GM23338 (cell line): ENCODE measurements at regions not wholly inside any gene's neighbourhood (a gene's known extent, or its start where the extent isn't known, plus 50 kb on each side); places are given as distances from the start of the nearest gene placed in this dataset.
A peak's percentile ranks its signal among the peaks of the same experiment; 100 is the strongest.

ENCODE experiments used
- ATAC-seq: fragments of 200-7000 bp; cut with Tn5 transposase; 3 replicates; pipeline ENCODE4 v1.9.1; 2020
- DNase-seq: peaks from one replicate; pipeline ENCODE4 v3.0.0-alpha.2; 2015; ENCODE audit warnings: low spot score
- H2AFZ ChIP-seq: fragments of 200-600 bp; sonication (generic); 2 replicates; pipeline ENCODE4 v1.8.0; 2016; ENCODE audit warnings: antibody characterized with exemption, mild to moderate bottlenecking, moderate library complexity
- H3F3A ChIP-seq: fragments of 200-600 bp; sonication (generic); replicated peaks from 2 replicates; pipeline ENCODE4 v1.8.0; 2017; ENCODE audit warnings: antibody characterized with exemption, mixed run types, low read depth
- H3K27ac ChIP-seq: fragments of 200-600 bp; sonication (generic); 2 replicates; pipeline ENCODE4 v1.6.1; 2016; ENCODE audit warnings: low read depth
- H3K27me3 ChIP-seq: fragments of 200-600 bp; sonication (generic); 2 replicates; pipeline ENCODE4 v1.8.0; 2016; ENCODE audit warnings: mild to moderate bottlenecking, mixed run types, moderate library complexity; ENCODE audit not compliant: insufficient read depth
- H3K36me3 ChIP-seq: fragments of 200-600 bp; sonication (generic); 2 replicates; pipeline ENCODE4 v1.8.0; 2016; ENCODE audit warnings: mild to moderate bottlenecking; ENCODE audit not compliant: insufficient read depth
- H3K4me1 ChIP-seq: fragments of 200-600 bp; sonication (generic); 2 replicates; pipeline ENCODE4 v1.8.0; 2016; ENCODE audit warnings: mild to moderate bottlenecking, moderate library complexity; ENCODE audit not compliant: insufficient read depth
- H3K4me2 ChIP-seq: fragments of 200-600 bp; sonication (generic); 2 replicates; pipeline ENCODE4 v1.7.1; 2017; ENCODE audit warnings: mixed run types
- H3K4me3 ChIP-seq: fragments of 200-600 bp; sonication (generic); 2 replicates; pipeline ENCODE4 v1.6.1; 2016; ENCODE audit warnings: mixed run types
- H3K79me2 ChIP-seq: fragments of 200-600 bp; sonication (generic); replicated peaks from 2 replicates; pipeline ENCODE4 v1.8.0; 2017; ENCODE audit warnings: mild to moderate bottlenecking; ENCODE audit not compliant: insufficient read depth
- H3K9me2 ChIP-seq: fragments of 200-600 bp; sonication (generic); 2 replicates; pipeline ENCODE4 v1.8.0; 2017; ENCODE audit not compliant: insufficient read depth
- H4K20me1 ChIP-seq: fragments of 200-600 bp; sonication (generic); replicated peaks from 2 replicates; pipeline ENCODE4 v1.8.0; 2017; ENCODE audit warnings: mild to moderate bottlenecking; ENCODE audit not compliant: insufficient read depth
- H3K27ac Mint-ChIP-seq: 2 replicates; pipeline ENCODE4 v1.8.0; 2020; ENCODE audit warnings: inconsistent platforms, mild to moderate bottlenecking, moderate library complexity, mixed read lengths
- H3K27me3 Mint-ChIP-seq: 3 replicates; pipeline ENCODE4 v1.8.0; 2022; ENCODE audit warnings: low read depth, mild to moderate bottlenecking, moderate library complexity, mixed read lengths, inconsistent platforms; ENCODE audit not compliant: insufficient read depth, poor library complexity
- H3K36me3 Mint-ChIP-seq: 3 replicates; pipeline ENCODE4 v1.8.0; 2021; ENCODE audit warnings: low read depth, mild to moderate bottlenecking, inconsistent platforms, moderate library complexity, mixed read lengths
- H3K4me1 Mint-ChIP-seq: 3 replicates; pipeline ENCODE4 v1.8.0; 2020; ENCODE audit warnings: mild to moderate bottlenecking, inconsistent platforms, mixed read lengths
- H3K4me3 Mint-ChIP-seq: 3 replicates; pipeline ENCODE4 v1.8.0; 2021; ENCODE audit warnings: moderate library complexity, mild to moderate bottlenecking, inconsistent platforms, mixed read lengths
- H3K9me3 Mint-ChIP-seq: 3 replicates; pipeline ENCODE4 v1.8.0; 2020; ENCODE audit warnings: moderate library complexity, mild to moderate bottlenecking, inconsistent platforms, mixed read lengths
- CREB1 ChIP-seq: fragments of 250-450 bp; sonication (Bioruptor Pico); IDR thresholded peaks from 2 replicates; pipeline ENCODE4 v1.5.0; 2020; ENCODE audit warnings: low read depth, mild to moderate bottlenecking, moderate library complexity
- CTCF ChIP-seq, 2 experiments: fragments of 200-600 bp in 1 of 2; sonication (generic) in 1 of 2; conservative IDR thresholded peaks; 2 replicates each; pipeline versions ENCODE4 v1.5.1 to v1.6.1; 2016 to 2017; ENCODE audit warnings: antibody characterized with exemption in 2 of 2, low read depth in 2 of 2, mild to moderate bottlenecking in 2 of 2, moderate library complexity in 1 of 2
- EZH2 ChIP-seq: fragments of 200-600 bp; sonication (generic); IDR thresholded peaks from one replicate; pipeline ENCODE4 v1.8.0; 2017; ENCODE audit warnings: antibody characterized with exemption, mild to moderate bottlenecking, low read depth; ENCODE audit not compliant: unreplicated experiment
- EZH2phosphoT487 ChIP-seq: fragments of 200-600 bp; sonication (generic); IDR thresholded peaks from one replicate; pipeline ENCODE4 v1.8.1; 2018; ENCODE audit warnings: antibody characterized with exemption; ENCODE audit not compliant: unreplicated experiment
- JUNB ChIP-seq: IDR thresholded peaks from one replicate; pipeline ENCODE4 v1.6.1; 2016; ENCODE audit warnings: antibody characterized with exemption; ENCODE audit not compliant: unreplicated experiment
- NANOG ChIP-seq: IDR thresholded peaks from 2 replicates; pipeline ENCODE4 v1.6.1; 2016; ENCODE audit warnings: antibody characterized with exemption, borderline replicate concordance
- POLR2AphosphoS5 ChIP-seq: IDR thresholded peaks from 2 replicates; pipeline ENCODE4 v1.6.1; 2016; ENCODE audit warnings: antibody characterized with exemption, low read depth
- REST ChIP-seq: IDR thresholded peaks from one replicate; pipeline ENCODE4 v1.6.1; 2018; ENCODE audit warnings: antibody characterized with exemption; ENCODE audit not compliant: unreplicated experiment
- ZNF114 ChIP-seq: fragments of 250-450 bp; sonication (Bioruptor Pico); IDR thresholded peaks from 2 replicates; pipeline ENCODE4 v1.5.0; 2020; ENCODE audit warnings: mild to moderate bottlenecking, moderate library complexity
- ZNF331 ChIP-seq: fragments of 250-450 bp; sonication (Bioruptor Pico); IDR thresholded peaks from 2 replicates; pipeline ENCODE4 v1.5.0; 2020; ENCODE audit warnings: low read depth, mild to moderate bottlenecking, moderate library complexity
- TF ChIP-seq, protein P1 (sequence below): IDR thresholded peaks from 2 replicates; pipeline ENCODE4 v1.6.1; 2016; ENCODE audit warnings: antibody characterized with exemption

DNA sequence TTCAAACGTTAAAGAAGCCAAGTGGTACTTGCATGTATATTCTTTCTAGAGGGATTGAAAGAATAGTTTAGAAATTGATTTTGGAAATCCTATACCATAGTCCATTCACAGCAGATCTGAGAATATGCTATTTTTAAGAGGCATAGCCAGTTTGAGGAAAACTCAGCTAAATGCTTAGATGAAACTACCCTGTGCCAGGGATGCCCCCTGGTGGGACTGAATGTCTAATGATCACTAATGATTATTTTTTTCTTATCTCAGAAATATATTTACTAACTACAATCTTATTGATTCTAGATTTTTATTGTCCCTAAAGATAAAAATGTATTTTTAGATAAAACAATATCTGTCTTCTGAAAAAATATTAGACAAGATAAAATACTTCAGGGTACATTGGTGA, 844.9 kb upstream of the PHF14 start:
- no peak overlapping the region for H3K4me2 ChIP-seq
- no peak overlapping the region for H3K27ac Mint-ChIP-seq
- H3K36me3 ChIP-seq = no peaks in the 10 kb centered on the region
- peaks cover 6% of the 10 kb centered on the region; the same call in 2 of the 3 replicates for H3K4me1 Mint-ChIP-seq
- no peaks in the 10 kb centered on the region for H3K27me3 Mint-ChIP-seq
- H3K27ac ChIP-seq = no peak overlapping the region
- H3K9me3 Mint-ChIP-seq = no peaks in the 10 kb centered on the region
- no peak overlapping the region for H3K4me3 ChIP-seq
- no peak overlapping the region for H2AFZ ChIP-seq
- H4K20me1 ChIP-seq = no peaks in the 10 kb centered on the region
- H3K27me3 ChIP-seq = no peaks in the 10 kb centered on the region
- no peaks in the 10 kb centered on the region for H3K9me2 ChIP-seq
- H3F3A ChIP-seq = no peaks in the 10 kb centered on the region
- ATAC-seq = no peak
- no peaks in the 10 kb centered on the region for H3K4me1 ChIP-seq
- no peak overlapping the region for H3K4me3 Mint-ChIP-seq
- H3K79me2 ChIP-seq = no peaks in the 10 kb centered on the region
- no peaks in the 10 kb centered on the region for H3K36me3 Mint-ChIP-seq
- TF ChIP-seq JUNB (no peak), REST (no peak), EZH2phosphoT487 (no peak), CTCF (conservative IDR thresholded peaks at IDR 0.05; ENCODE audit: low read depth in 2 of 2) (peak; percentile 63 to 70), POLR2AphosphoS5 (no peak), ZNF331 (CRISPR knock-in tag) (no peak), NANOG (no peak)
- DNase-seq = peak; percentile 52

DNA sequence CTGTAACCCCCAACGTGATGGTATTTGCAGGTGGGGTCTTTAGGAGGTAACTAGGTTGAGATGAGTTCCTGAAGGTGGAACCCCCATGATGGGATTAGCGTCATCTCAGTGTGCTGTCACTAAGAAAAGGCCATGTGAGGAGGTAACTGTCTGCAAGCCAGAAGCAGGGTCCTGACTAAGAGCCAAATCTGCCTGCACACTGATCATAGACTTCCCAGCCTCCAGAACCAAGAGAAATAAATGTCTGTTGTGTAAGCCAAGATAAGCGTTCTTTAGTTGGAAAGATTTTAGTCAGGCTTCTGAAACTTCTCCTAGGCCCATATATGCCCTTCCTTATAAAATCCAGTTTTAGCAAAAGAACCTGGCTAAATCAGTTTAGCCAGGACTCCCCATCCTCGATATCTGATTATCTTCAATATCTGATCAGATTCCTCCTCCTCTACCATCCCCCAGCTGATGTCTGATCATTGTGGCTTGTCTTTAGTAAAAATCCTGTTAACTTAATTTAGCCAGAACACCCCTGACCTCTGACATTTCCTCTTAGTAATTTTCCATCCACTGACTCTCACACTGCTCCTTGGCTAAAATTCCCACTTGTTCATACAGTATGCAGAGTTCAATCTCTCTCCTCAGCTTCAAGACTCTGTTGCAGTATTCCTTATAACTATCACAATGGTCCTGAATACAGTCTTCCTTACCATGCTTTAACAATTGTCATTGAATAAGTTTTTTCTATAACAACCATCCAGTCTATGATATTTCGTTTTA, 835.4 kb upstream of the PHF14 start:
- no peaks in the 10 kb centered on the region; the same call in 2 of the 3 replicates for H3K36me3 Mint-ChIP-seq
- peaks cover 6% of the 10 kb centered on the region for H3K4me1 Mint-ChIP-seq
- H3K4me1 ChIP-seq = peaks cover 6% of the 10 kb centered on the region; the same call in 1 of the 2 replicates
- ATAC-seq (no peak), DNase-seq (no peak)
- no peak overlapping the region for H3K4me3 Mint-ChIP-seq
- H3K79me2 ChIP-seq = no peaks in the 10 kb centered on the region
- H3K4me2 ChIP-seq = no peak overlapping the region
- peaks cover 1% of the 10 kb centered on the region for H3K27me3 Mint-ChIP-seq
- H3F3A ChIP-seq = no peaks in the 10 kb centered on the region
- H2AFZ ChIP-seq = peak overlapping the region; percentile 30; the same call in 1 of the 2 replicates
- H3K27me3 ChIP-seq = no peaks in the 10 kb centered on the region
- H3K27ac ChIP-seq = no peak overlapping the region
- no peaks in the 10 kb centered on the region for H4K20me1 ChIP-seq
- no peak overlapping the region for H3K4me3 ChIP-seq
- no peaks in the 10 kb centered on the region; the same call in 1 of the 3 replicates for H3K9me3 Mint-ChIP-seq
- no peak overlapping the region for H3K27ac Mint-ChIP-seq
- no peaks in the 10 kb centered on the region for H3K36me3 ChIP-seq
- H3K9me2 ChIP-seq = no peaks in the 10 kb centered on the region
- TF ChIP-seq EZH2 = no peak
- no peak for TF ChIP-seq ZNF331 (CRISPR knock-in tag)
- TF ChIP-seq EZH2phosphoT487 = no peak
- no peak for TF ChIP-seq CREB1 (CRISPR knock-in tag)
- no peak for TF ChIP-seq JUNB
- TF ChIP-seq, protein P1, sequence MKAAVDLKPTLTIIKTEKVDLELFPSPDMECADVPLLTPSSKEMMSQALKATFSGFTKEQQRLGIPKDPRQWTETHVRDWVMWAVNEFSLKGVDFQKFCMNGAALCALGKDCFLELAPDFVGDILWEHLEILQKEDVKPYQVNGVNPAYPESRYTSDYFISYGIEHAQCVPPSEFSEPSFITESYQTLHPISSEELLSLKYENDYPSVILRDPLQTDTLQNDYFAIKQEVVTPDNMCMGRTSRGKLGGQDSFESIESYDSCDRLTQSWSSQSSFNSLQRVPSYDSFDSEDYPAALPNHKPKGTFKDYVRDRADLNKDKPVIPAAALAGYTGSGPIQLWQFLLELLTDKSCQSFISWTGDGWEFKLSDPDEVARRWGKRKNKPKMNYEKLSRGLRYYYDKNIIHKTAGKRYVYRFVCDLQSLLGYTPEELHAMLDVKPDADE = no peak
- no peak for TF ChIP-seq POLR2AphosphoS5
- no peak for TF ChIP-seq ZNF114
